ENCODE measurements at regions not wholly inside any gene's neighbourhood (a gene's known extent, or its start where the extent isn't known, plus 50 kb on each side); places are given as distances from the start of the nearest gene placed in this dataset.
A peak's percentile ranks its signal among the peaks of the same experiment; 100 is the strongest.

DNA sequence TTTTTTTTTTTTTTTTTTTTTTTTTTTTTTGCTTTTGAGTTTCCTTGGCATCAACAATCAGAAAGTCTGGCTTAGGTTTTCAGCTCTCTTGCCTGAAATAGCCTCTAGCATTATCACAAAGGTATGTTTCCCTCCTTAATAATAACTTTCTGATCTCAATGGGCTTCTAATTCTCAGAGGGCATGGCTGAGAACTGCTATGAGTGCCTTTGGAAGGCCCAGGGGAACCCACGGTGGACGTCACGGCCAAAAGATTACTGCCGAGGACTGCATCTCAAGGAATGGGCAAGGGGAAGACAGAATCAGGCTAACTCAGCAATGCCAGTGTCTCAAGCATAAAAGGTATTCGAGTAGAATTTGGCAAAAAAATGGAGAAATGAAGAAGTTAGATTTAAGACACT lies 73.2 kb upstream of the SLC14A2 start:
- DNase-seq (no peak), ATAC-seq (no peak)
- intact Hi-C loops (cut with DNase I) = no loop called here
- H3K4me1 ChIP-seq = no peaks in the 10 kb centered on the region
- no peaks in the 10 kb centered on the region for H3K27me3 ChIP-seq (ENCODE audit: low read depth)
- no peaks in the 10 kb centered on the region for H3K9me3 ChIP-seq
- H3K27ac ChIP-seq = no peak overlapping the region
- H3K4me3 ChIP-seq = no peak overlapping the region
- TF ChIP-seq, protein P1, sequence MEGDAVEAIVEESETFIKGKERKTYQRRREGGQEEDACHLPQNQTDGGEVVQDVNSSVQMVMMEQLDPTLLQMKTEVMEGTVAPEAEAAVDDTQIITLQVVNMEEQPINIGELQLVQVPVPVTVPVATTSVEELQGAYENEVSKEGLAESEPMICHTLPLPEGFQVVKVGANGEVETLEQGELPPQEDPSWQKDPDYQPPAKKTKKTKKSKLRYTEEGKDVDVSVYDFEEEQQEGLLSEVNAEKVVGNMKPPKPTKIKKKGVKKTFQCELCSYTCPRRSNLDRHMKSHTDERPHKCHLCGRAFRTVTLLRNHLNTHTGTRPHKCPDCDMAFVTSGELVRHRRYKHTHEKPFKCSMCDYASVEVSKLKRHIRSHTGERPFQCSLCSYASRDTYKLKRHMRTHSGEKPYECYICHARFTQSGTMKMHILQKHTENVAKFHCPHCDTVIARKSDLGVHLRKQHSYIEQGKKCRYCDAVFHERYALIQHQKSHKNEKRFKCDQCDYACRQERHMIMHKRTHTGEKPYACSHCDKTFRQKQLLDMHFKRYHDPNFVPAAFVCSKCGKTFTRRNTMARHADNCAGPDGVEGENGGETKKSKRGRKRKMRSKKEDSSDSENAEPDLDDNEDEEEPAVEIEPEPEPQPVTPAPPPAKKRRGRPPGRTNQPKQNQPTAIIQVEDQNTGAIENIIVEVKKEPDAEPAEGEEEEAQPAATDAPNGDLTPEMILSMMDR (IDR thresholded peaks at IDR 0.05) = no peak
- no peaks in the 10 kb centered on the region for H3K36me3 ChIP-seq

DNA sequence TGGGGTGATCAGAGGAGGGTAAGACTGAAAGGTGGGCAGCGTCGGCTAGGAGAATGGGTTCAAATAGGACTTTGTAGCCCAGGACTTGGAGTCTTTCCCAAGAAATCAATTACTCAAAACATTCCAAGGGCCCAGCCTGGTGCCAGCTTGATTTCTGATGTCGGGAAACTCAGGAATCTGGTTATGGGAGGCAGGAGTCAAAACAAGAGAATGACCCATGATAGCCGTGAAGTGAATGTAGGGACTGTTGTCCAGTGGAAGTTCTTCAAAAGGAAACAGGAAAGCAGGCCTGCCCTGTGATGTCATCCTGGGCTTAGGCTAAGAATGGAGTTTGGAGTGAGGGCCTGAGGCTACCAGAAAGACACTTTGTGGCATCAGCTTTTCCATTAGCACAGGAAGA lies 67.4 kb upstream of the SLC14A2 start:
- TF ChIP-seq, protein P1 (IDR thresholded peaks at IDR 0.05) = no peak
- H3K4me3 ChIP-seq = no peak overlapping the region
- H3K27ac ChIP-seq = no peak overlapping the region
- no peaks in the 10 kb centered on the region for H3K9me3 ChIP-seq
- no peaks in the 10 kb centered on the region for H3K27me3 ChIP-seq (ENCODE audit: low read depth)
- no peaks in the 10 kb centered on the region for H3K4me1 ChIP-seq
- intact Hi-C loops (cut with DNase I) = no loop called here
- no peak for DNase-seq
- ATAC-seq = no peak
- H3K36me3 ChIP-seq = no peaks in the 10 kb centered on the region

DNA sequence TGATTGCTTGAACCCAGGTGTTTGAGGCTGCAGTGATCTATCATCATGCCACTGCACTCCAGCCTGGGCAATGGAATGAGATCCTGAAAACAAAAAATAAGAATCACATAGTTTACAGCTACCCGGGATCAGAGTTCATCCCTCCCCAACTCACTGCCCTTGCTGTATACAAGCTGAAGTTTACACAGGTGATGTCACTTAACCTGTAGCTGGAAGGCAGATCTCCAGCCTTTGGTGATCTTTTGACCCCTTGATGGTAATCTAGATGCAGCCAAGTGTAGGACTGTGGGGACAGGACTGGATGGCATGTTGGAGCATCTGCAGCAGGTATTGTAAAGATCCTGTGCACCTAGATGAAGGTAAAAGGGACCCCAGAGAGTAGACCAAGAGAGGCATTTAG lies 66.7 kb upstream of the SLC14A2 start:
- intact Hi-C loops (cut with DNase I) = no loop called here
- TF ChIP-seq, protein P1 (IDR thresholded peaks at IDR 0.05) = no peak
- no peak for DNase-seq
- no peaks in the 10 kb centered on the region for H3K27me3 ChIP-seq (ENCODE audit: low read depth)
- no peaks in the 10 kb centered on the region for H3K4me1 ChIP-seq
- no peak overlapping the region for H3K27ac ChIP-seq
- H3K36me3 ChIP-seq = no peaks in the 10 kb centered on the region
- H3K4me3 ChIP-seq = no peak overlapping the region
- H3K9me3 ChIP-seq = no peaks in the 10 kb centered on the region
- ATAC-seq = no peak

DNA sequence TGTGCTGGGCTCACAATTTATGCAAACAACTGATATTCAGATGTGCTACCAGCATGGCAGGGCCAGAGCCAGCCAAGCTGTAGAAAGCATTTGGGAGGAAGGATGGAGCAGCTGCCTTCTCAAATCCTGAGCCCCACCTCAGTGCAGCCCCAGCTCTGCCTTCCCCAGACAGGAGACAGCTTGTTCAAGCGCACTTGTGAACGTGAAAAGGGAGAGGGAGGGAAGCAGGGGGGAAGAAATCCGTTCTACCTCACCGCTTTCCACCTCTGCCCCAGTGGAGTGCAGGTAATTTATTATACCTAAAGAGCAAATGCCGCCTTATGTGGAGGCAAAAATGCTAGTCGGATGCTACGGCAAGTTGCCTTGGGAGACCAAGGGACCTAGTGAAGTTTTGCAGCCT lies 66.0 kb upstream of the SLC14A2 start:
- Histone ChIP-seq H3K27me3 (ENCODE audit: low read depth) (no peaks in the 10 kb centered on the region), H3K9me3 (no peaks in the 10 kb centered on the region), H3K4me1 (peaks cover 6% of the 10 kb centered on the region), H3K4me3 (no peak overlapping the region), H3K27ac (no peak overlapping the region), H3K36me3 (no peaks in the 10 kb centered on the region)
- DNase-seq (no peak), ATAC-seq (no peak)
- intact Hi-C loops (cut with DNase I) = no loop called here
- TF ChIP-seq, protein P1 (IDR thresholded peaks at IDR 0.05) = no peak

DNA sequence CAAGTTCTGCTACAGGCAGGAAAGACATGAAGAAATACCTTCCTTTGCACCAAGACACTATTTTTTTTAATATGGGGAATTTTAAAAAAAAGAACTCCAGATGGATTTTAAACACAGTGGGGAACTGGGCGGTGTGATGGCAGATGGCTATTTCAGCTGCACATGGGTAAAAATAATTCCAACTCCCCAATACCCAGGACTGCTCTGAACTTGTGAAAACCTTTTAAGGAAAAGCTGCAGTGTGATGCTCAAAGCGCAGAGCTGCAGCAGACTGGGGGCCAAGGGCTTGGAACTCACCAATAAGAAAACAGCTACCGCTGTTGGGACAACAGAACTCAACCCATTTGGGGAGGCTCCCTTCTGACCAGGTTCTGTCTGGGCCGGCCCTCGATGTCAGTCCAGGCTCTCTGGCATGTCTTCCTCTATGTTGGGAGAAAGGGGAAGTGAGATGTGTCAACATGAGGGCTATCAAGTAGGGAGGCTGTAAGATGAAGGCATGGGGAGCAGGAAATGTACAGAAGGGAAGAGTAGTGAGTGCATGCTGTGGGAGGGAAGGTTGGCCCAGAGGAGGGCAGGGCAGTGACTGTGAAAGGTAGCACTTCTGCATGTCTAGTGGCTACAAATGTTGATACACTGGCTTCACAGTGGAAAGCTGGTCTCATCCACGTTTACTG lies 64.0 kb upstream of the SLC14A2 start:
- no peak overlapping the region for H3K4me3 ChIP-seq
- no peak overlapping the region for H3K27ac ChIP-seq
- H3K4me1 ChIP-seq = peaks cover 8% of the 10 kb centered on the region
- TF ChIP-seq, protein P1 (IDR thresholded peaks at IDR 0.05) = no peak
- DNase-seq = no peak
- ATAC-seq = peak in 1 of 2 donors; percentile 33
- H3K36me3 ChIP-seq = no peaks in the 10 kb centered on the region
- intact Hi-C loops (cut with DNase I) = no loop called here
- no peaks in the 10 kb centered on the region for H3K27me3 ChIP-seq (ENCODE audit: low read depth)
- H3K9me3 ChIP-seq = no peaks in the 10 kb centered on the region
